ENCODE measurements at regions not wholly inside any gene's neighbourhood (a gene's known extent, or its start where the extent isn't known, plus 50 kb on each side); places are given as distances from the start of the nearest gene placed in this dataset.

DNA sequence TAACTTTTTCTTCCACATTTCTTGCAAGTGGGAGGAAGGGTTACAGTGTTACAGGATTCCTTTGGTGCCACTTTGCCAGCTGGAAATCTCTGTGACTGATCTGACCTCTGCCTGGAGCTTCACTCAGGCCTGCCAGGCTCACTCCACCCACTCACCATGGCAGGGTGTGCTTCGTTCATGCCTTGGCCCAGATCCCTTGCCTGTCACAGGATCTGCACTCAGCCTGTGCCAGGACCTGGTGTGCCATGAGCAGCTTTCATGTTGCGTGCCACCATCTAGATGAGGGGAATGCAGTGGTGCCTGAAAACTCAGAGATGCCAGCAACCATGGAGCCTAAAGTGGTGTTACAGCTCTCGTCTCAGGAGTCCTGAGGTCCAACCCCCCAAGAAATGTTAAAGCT lies 2596.4 kb downstream of the PCDH7 start:
- TF ChIP-seq, protein P1, sequence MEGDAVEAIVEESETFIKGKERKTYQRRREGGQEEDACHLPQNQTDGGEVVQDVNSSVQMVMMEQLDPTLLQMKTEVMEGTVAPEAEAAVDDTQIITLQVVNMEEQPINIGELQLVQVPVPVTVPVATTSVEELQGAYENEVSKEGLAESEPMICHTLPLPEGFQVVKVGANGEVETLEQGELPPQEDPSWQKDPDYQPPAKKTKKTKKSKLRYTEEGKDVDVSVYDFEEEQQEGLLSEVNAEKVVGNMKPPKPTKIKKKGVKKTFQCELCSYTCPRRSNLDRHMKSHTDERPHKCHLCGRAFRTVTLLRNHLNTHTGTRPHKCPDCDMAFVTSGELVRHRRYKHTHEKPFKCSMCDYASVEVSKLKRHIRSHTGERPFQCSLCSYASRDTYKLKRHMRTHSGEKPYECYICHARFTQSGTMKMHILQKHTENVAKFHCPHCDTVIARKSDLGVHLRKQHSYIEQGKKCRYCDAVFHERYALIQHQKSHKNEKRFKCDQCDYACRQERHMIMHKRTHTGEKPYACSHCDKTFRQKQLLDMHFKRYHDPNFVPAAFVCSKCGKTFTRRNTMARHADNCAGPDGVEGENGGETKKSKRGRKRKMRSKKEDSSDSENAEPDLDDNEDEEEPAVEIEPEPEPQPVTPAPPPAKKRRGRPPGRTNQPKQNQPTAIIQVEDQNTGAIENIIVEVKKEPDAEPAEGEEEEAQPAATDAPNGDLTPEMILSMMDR (conservative IDR thresholded peaks at IDR 0.05; ENCODE audit: low read depth, low read length): no peak
- TF ChIP-seq EZH2 (IDR thresholded peaks at IDR 0.05; ENCODE audit: borderline replicate concordance, low read depth, low read length, poor library complexity, severe bottlenecking): no peak
